GM12875 (cell line): ENCODE measurements at regions not wholly inside any gene's neighbourhood (a gene's known extent, or its start where the extent isn't known, plus 50 kb on each side); places are given as distances from the start of the nearest gene placed in this dataset.
"Not testable (repeated sequence)": the region's sequence is repeated elsewhere in the genome, so short reads cannot be mapped to it uniquely, and the experiment has no call there.

Source experiments
- H3K4me3 ChIP-seq: one replicate; pipeline ENCODE4 v1.5.1; 2011; ENCODE audit warnings: low read depth, low read length, control low read depth
- CTCF ChIP-seq: IDR thresholded peaks from 2 replicates; pipeline ENCODE4 v1.5.1; 2011; ENCODE audit warnings: low read depth, mild to moderate bottlenecking, control low read depth, inconsistent platforms, low read length, moderate library complexity, borderline replicate concordance; ENCODE audit not compliant: insufficient read depth

- H3K4me3 ChIP-seq = no peak overlapping the region
- TF ChIP-seq CTCF = no peak
These were observed 190.1 kb upstream of the RND3 start for GRCh38 chr2:150677551-150677950.

- no peak overlapping the region for H3K4me3 ChIP-seq
- TF ChIP-seq CTCF = no peak
These were observed 189.4 kb upstream of the RND3 start for GRCh38 chr2:150676747-150677383.

GRCh38 chr2:150675807-150676206 lies 188.3 kb upstream of the RND3 start:
- no peak for TF ChIP-seq CTCF
- no peak overlapping the region for H3K4me3 ChIP-seq

GRCh38 chr2:150674283-150674682 lies 186.8 kb upstream of the RND3 start:
- no peak for TF ChIP-seq CTCF

GRCh38 chr2:150672311-150672710 lies 184.8 kb upstream of the RND3 start:
- no peak for TF ChIP-seq CTCF
- no peak overlapping the region for H3K4me3 ChIP-seq

More at GRCh38 chr2:150674283-150674682, 186.8 kb upstream of the RND3 start:
- H3K4me3 ChIP-seq = no peak overlapping the region

- H3K4me3 ChIP-seq = no peak overlapping the region
- TF ChIP-seq CTCF = no peak
These were observed 182.0 kb upstream of the RND3 start for GRCh38 chr2:150669492-150669891.

- not testable (repeated sequence) for H3K4me3 ChIP-seq
These were observed 179.6 kb upstream of the RND3 start for GRCh38 chr2:150667039-150667438.
